ENCODE measurements at regions not wholly inside any gene's neighbourhood (a gene's known extent, or its start where the extent isn't known, plus 50 kb on each side); places are given as distances from the start of the nearest gene placed in this dataset.

DNA sequence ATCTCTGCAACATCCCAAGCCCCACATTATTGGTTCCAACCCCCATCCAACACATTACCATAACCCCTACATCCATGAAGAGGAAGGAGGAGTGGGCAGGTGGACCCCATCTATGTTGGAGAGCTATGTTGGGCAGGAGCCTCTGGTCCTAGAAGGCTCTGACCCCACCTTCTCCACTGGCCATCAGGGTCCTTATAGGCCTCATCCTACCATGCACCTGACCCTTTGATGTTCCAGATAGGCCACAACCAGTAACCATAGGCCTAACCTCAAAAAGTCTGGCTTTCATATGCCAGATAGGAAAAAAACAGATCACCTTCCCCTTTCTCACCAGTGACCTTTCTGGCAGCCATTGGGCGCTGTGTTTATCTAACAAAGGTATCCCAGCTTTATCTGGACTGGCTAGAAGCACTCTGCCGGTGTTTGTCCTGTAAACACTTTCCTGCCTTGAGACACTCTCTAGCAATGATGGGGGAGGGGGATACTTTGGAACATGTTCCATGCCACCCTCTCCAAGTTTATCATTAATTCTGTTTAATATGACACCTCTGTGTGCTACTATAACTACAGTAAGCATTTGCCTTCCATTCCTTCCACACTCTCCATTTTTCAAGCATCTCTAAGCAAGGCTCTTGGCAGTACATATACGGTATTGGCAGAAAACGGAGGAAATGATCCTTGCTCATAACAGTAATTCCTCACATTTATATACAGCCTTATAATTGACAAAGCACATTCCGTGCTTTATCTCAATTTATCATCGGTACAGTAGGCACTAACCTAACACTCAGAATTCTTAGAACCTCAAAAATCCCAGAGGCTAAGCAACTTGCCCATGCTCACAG is 377.1 kb downstream of the VPS13C start:
- Mint-ChIP-seq H3K9me3 (peaks cover 0 to 3% of the 10 kb centered on the region in 2 donors), H3K27ac (no peak overlapping the region), H3K4me3 (no peak overlapping the region)

DNA sequence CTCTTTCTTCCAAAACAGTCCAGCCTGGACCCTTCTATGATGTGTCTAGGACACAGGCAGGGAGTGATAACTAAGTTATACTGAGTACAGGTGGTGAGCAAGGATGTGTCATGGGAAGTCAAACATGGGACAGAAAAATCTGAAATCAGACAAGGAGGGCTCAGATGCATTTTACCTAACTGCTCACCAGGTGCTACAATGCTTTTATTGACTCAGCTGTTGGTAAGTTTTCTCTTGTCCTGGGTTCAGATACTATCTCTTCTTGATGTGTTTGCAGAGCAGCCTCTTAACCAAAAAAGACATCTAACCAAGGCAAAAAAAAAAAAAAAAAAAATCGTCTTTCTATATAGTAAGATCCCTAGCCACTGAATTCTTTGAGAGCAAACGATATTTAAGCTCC is 378.6 kb downstream of the VPS13C start:
- Mint-ChIP-seq H3K27me3 (no peaks in the 10 kb centered on the region), H3K9me3 (peaks cover 5 to 8% of the 10 kb centered on the region in 2 donors), H3K4me1 (no peaks in the 10 kb centered on the region), H3K27ac (no peak overlapping the region), H3K36me3 (no peaks in the 10 kb centered on the region), H3K4me3 (no peak overlapping the region)
- ATAC-seq (replicated peaks) (no peak), DNase-seq (no peak)

More for the DNA sequence above, 377.1 kb downstream of the VPS13C start:
- H3K36me3 Mint-ChIP-seq, result no peaks in the 10 kb centered on the region
- ATAC-seq (replicated peaks) (no peak), DNase-seq (no peak)
- H3K27me3 Mint-ChIP-seq, result no peaks in the 10 kb centered on the region
- no peaks in the 10 kb centered on the region for H3K4me1 Mint-ChIP-seq

DNA sequence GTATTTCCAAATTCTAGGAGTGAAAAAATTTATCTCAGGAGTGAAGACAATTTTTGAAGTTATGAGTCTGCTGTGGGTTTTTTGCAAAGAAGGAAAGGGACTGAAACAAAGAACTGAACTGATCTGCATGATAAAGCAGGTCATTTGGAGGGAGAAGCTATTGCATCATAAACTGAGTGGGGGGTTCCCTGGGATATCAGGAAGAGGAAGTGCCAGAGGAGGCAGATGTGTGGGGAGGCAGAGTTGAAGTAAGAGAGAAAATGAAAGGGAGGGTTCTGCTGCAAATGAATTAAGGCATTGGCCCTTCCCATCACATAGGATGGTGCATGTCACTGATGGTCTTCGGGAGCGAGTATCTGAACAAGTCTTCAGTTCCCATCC is 379.2 kb downstream of the VPS13C start:
- no peak overlapping the region for H3K4me3 Mint-ChIP-seq
- H3K36me3 Mint-ChIP-seq, result no peaks in the 10 kb centered on the region
- peaks cover 5 to 8% of the 10 kb centered on the region in 2 donors for H3K9me3 Mint-ChIP-seq
- H3K4me1 Mint-ChIP-seq, result no peaks in the 10 kb centered on the region
- H3K27me3 Mint-ChIP-seq, result no peaks in the 10 kb centered on the region
- DNase-seq (no peak), ATAC-seq (replicated peaks) (no peak)
- H3K27ac Mint-ChIP-seq, result no peak overlapping the region

DNA sequence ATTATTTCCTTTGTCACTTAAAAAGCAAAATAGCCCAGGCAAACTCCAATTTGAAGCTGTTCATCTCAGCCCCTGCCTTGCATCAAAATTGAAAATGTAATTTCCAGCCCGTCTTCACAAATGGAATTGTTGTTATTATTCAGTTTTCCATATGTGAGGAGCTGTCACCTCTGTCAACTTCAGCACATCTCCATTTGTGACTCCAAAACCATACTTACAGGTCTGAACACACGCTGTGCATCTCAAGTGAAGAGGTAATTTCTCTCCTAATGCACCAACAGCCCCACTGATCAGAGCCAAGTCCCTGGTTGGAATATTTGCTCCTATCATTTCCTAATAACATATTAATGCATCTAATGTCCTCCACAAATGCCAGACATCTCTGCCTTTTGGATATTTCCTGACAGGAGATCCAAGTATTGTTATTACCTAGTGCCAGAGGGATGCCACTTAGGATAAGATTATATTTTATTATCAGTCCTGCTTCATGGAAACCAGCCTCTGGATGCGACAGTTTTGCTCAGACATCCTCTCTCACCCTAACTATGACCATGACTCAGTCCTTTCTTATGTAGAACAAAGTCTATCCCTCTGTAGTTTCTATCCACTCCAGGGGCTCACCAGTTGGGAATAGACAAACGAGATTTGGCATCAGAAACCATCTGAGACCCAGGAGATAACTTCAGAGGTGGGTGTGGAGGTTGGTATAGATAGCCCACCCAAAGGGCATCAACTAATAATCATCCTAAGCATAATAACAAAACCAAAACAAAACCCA is 379.8 kb downstream of the VPS13C start:
- H3K27ac Mint-ChIP-seq, result no peak overlapping the region

DNA sequence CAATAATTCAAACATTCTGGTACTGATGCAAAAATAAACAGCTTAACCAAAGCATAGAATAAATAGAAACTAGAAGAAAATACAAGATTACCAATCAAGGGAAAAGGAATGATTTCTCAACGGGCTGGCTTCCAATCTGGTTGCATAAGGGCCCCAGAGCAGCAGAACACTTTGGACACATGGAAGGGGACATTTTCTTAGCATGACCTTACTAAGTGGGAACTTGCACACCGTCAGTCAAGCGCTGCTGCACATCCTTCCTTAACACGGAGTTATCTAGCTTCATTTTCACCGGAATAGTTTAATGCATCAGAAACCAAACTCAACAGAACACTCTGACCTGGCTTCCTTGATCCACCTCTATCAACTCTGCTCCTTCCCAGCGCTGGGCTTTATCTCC is 388.5 kb downstream of the VPS13C start:
- Mint-ChIP-seq H3K27ac (no peak overlapping the region), H3K36me3 (no peaks in the 10 kb centered on the region), H3K9me3 (peaks cover 0 to under 1% of the 10 kb centered on the region in 2 donors), H3K4me1 (no peaks in the 10 kb centered on the region), H3K27me3 (peaks cover 0 to 11% of the 10 kb centered on the region in 2 donors), H3K4me3 (no peak overlapping the region)
- DNase-seq, result no peak
- ATAC-seq (replicated peaks), result no peak

More for the DNA sequence above, 379.8 kb downstream of the VPS13C start:
- DNase-seq (no peak), ATAC-seq (replicated peaks) (no peak)
- Mint-ChIP-seq H3K4me3 (no peak overlapping the region), H3K36me3 (no peaks in the 10 kb centered on the region), H3K9me3 (peaks cover 5 to 8% of the 10 kb centered on the region in 2 donors), H3K27me3 (no peaks in the 10 kb centered on the region), H3K4me1 (no peaks in the 10 kb centered on the region)

DNA sequence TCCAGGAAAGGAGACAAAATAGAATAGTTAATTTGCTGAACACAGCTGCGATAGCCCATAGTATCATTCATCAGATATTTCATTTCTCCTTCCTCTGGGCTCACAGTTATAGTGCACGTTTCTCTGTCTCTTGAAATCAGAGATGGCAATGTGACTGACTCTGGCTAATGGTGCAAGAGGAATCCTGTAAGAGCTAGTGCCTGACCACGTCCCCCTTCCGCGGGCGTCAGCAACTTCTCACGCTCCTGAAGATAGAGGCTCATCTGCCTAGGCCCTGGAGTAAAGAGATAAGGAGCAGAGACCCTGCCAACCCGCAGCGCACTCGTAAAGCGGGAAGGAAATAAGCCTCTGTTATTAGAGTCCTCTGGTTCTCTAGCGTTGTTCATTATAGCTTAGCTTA is 391.8 kb downstream of the VPS13C start:
- Mint-ChIP-seq H3K27ac (no peak overlapping the region), H3K4me1 (no peaks in the 10 kb centered on the region), H3K36me3 (no peaks in the 10 kb centered on the region), H3K9me3 (no peaks in the 10 kb centered on the region), H3K27me3 (peaks cover 0 to 25% of the 10 kb centered on the region in 2 donors), H3K4me3 (no peak overlapping the region)
- DNase-seq (no peak), ATAC-seq (replicated peaks) (no peak)

DNA sequence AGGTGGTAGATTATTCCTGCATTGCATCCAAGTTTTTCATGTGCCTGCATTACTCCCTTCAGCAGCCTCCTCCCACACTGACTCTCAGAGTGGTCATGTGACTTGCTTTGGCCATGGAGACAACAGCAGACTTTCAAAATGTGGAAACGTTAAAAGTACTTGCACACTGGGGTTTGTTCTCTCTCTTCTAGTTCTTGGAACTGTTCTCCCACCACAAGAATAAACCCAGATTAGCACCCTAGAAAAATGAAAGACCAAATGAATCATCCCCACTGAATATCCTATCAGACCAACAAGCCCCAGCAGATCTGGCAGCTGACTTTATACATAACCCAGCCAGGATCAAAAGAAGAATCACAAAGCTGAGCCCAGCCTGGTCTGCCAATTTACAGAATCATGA is 398.5 kb downstream of the VPS13C start:
- H3K36me3 Mint-ChIP-seq, result no peaks in the 10 kb centered on the region
- H3K4me1 Mint-ChIP-seq, result no peaks in the 10 kb centered on the region
- no peak overlapping the region for H3K27ac Mint-ChIP-seq
- no peak overlapping the region for H3K4me3 Mint-ChIP-seq
- H3K9me3 Mint-ChIP-seq, result peaks cover 2 to 5% of the 10 kb centered on the region in 2 donors
- peaks cover 0 to 18% of the 10 kb centered on the region in 2 donors for H3K27me3 Mint-ChIP-seq
- ATAC-seq (replicated peaks), result no peak
- DNase-seq, result no peak

DNA sequence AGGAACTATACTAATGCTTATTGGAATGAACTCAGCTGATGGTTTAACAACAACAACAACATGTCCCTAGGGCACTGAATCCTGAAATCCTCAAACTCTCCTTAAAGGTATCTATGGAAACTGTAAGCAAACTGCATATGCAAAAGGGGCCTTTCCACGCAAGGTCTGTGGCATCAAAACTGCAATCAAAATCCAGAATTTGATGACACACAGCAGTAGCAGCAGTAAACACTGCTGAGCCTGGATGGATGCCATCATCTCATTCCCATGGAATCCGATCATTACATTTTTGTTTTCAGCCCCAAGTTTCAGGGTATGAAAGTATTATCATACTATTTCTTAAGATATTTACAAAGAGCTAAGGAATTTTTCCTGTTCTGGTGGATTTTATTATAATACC is 399.7 kb downstream of the VPS13C start:
- Mint-ChIP-seq H3K4me3 (no peak overlapping the region), H3K36me3 (no peaks in the 10 kb centered on the region), H3K9me3 (peaks cover 2 to 5% of the 10 kb centered on the region in 2 donors), H3K27ac (no peak overlapping the region), H3K4me1 (no peaks in the 10 kb centered on the region), H3K27me3 (peaks cover 0 to 12% of the 10 kb centered on the region in 2 donors)
- DNase-seq (no peak), ATAC-seq (replicated peaks) (no peak)

DNA sequence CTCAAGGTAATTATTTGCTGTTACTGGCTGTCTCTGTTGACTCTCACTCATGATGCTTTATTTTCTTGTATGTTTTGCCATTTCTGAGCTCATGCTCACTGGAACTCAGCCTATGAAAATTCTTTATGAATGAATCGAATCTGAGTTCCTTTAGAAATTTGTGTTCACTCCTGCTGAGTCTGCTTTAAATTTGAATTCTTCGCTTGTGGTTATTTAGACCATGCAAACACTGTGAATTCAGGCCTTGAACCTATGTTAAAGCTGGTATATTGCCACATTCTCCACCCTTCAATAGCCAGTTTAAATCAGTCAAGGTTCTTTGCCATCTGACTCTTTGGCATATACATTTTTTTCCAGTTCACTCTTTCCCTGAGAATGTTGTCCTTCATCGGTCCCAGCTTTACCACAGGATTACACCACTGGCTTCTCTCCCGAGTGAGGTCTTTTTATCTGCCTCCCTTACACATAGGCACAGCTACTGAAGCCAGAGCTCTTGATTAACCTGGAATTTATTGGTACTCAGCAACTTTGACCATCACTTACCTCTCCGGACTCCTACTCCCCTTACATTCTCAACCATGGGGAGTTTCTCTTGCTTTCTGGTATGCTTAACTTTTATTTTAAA is 400.6 kb downstream of the VPS13C start:
- DNase-seq (no peak), ATAC-seq (replicated peaks) (no peak)
- Mint-ChIP-seq H3K4me3 (no peak overlapping the region), H3K4me1 (no peaks in the 10 kb centered on the region), H3K36me3 (no peaks in the 10 kb centered on the region), H3K9me3 (peaks cover 2 to 5% of the 10 kb centered on the region in 2 donors), H3K27ac (no peak overlapping the region), H3K27me3 (peaks cover 0 to 4% of the 10 kb centered on the region in 2 donors)

DNA sequence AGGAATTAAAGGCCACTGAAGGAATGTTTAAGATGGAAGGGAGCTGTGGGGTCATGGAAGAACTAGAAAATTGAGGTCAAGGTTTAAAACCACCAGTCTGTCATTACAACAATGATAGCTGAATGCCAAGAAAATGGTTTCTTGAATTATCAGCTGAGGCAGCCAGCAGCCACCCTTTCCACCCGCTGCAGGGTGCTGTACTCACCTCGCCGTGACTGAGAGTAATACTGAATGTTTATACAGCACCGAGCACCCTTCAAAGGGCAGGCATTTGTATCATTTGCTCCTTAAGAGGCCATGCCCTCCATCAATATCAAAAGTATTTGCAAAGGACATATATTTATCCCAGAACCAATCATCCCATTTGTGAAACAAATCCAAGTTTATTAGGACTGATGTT is 402.8 kb downstream of the VPS13C start:
- Mint-ChIP-seq H3K36me3 (no peaks in the 10 kb centered on the region), H3K27me3 (peaks cover 0 to 3% of the 10 kb centered on the region in 2 donors), H3K9me3 (peaks cover 2 to 5% of the 10 kb centered on the region in 2 donors), H3K4me3 (no peak overlapping the region), H3K27ac (no peak overlapping the region), H3K4me1 (no peaks in the 10 kb centered on the region)
- DNase-seq (no peak), ATAC-seq (replicated peaks) (no peak)

DNA sequence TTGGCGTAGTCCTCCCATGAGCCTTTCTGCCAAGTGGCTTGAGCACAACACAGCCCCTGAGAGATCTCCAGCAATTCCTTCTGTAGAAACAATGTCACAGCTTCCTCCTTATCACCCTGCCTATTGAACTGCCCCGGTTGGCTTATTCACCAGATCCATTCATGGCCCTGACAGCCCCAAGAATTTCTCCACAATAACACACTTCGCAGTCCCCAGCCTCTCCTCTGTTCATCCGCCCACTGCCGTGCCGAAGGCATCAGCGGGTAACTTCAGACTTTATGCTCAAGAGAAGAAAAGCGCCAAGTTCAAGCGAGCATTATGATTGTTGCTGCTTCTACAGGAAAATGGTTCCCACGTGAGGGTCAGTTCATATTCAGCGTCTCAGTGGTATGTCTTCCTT is 403.9 kb downstream of the VPS13C start:
- no peak for ATAC-seq (replicated peaks)
- no peak for DNase-seq
- peaks cover 0 to 3% of the 10 kb centered on the region in 2 donors for H3K27me3 Mint-ChIP-seq
- peaks cover 2 to 5% of the 10 kb centered on the region in 2 donors for H3K9me3 Mint-ChIP-seq
- H3K4me1 Mint-ChIP-seq, result no peaks in the 10 kb centered on the region
- H3K4me3 Mint-ChIP-seq, result no peak overlapping the region
- H3K27ac Mint-ChIP-seq, result no peak overlapping the region
- H3K36me3 Mint-ChIP-seq, result no peaks in the 10 kb centered on the region

DNA sequence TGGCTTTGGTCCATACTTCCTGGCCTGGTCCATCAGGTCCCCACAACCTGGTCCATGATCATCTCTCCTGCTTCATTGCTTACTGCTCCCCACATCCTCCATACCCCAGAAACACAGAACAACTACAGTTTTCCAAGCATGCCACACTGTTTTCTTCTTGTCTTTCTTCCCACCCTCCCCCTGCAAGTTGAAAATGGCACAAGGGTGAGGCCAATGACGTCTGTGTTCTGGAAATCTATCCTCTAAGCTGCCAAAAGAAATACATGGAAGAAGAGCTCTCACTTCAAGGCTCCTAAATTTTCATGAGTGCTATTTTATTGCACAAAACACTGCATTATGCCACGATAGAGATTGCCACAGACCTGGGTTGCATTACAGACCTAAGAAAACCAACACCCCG is 404.4 kb downstream of the VPS13C start:
- Mint-ChIP-seq H3K27me3 (peaks cover 0 to 3% of the 10 kb centered on the region in 2 donors), H3K9me3 (peaks cover 2 to 5% of the 10 kb centered on the region in 2 donors), H3K27ac (no peak overlapping the region), H3K4me3 (no peak overlapping the region), H3K36me3 (no peaks in the 10 kb centered on the region), H3K4me1 (no peaks in the 10 kb centered on the region)
- ATAC-seq (replicated peaks) (no peak), DNase-seq (no peak)

DNA sequence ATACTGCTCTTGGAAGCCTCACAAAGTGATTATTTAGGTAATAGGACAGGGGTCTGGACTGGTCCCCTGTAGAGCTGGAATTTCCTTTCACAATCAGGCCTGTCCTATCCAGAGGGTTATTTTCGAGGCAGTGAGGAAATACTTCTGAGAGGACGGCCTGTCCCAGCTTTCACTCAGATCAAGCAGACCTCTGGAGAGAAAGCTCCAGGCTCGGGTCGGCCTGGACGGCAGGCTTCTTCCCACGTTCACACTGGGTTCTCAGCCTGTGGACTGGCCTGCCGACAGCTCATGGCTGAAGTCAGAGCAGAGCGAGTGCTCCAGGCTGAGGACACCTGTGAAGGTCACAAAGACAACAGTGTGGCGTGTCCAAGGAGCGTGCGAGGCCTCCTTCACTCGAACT is 405.3 kb downstream of the VPS13C start:
- ATAC-seq (replicated peaks) (no peak), DNase-seq (no peak)
- H3K4me1 Mint-ChIP-seq, result no peaks in the 10 kb centered on the region
- no peak overlapping the region for H3K27ac Mint-ChIP-seq
- no peaks in the 10 kb centered on the region for H3K36me3 Mint-ChIP-seq
- no peaks in the 10 kb centered on the region for H3K27me3 Mint-ChIP-seq
- H3K4me3 Mint-ChIP-seq, result no peak overlapping the region
- H3K9me3 Mint-ChIP-seq, result peaks cover 2 to 5% of the 10 kb centered on the region in 2 donors

DNA sequence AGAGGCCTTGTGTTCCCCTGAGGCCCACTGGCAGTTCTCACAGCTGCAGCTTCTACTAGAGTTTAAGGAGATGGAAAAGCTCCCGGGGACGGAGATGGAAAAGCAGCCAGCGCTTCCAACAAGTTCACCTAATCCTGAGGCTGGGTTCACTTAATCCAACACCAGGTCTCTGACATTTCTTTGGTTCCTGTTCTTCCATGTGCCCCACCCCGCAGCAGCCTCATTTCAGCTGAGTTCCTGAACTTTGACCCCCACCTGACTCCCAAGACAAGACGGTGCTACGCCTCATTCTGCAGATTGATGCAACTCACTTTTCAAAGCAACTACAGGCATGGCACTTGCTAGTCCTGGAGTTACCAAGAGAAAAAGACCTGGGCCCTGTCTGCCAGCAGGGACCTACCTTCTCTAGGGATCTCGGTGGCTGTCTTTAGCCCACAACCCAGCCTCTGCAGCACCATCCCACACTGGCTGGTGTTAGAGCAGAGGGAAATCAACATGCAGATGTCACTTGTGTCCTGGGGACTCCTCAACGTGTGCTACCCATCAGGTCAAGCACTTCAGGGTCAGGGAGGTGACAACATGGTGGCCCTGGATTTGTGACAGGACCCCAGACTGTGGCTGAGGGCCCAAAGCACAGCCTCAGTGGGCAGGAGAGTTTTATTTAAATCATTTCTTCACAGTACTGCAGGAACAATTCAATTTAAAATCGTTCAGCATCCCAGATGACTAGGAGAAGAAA is 406.1 kb downstream of the VPS13C start:
- no peaks in the 10 kb centered on the region for H3K36me3 Mint-ChIP-seq
- no peaks in the 10 kb centered on the region for H3K4me1 Mint-ChIP-seq
- peaks cover 2 to 5% of the 10 kb centered on the region in 2 donors for H3K9me3 Mint-ChIP-seq
- no peak overlapping the region for H3K27ac Mint-ChIP-seq
- no peak for ATAC-seq (replicated peaks)
- DNase-seq, result no peak
- no peak overlapping the region for H3K4me3 Mint-ChIP-seq
- no peaks in the 10 kb centered on the region for H3K27me3 Mint-ChIP-seq

All from stimulated activated naive B cell treated with anti-CD40 and anti-IgM and Interleukin-4, amounts not matched to agents 10 μg/mL and 1 μg/mL and 100 μg/mL, for 72 hours (primary cell).